ENCODE measurements at regions not wholly inside any gene's neighbourhood (a gene's known extent, or its start where the extent isn't known, plus 50 kb on each side); places are given as distances from the start of the nearest gene placed in this dataset.
"Not testable (repeated sequence)": the region's sequence is repeated elsewhere in the genome, so short reads cannot be mapped to it uniquely, and the experiment has no call there.

GRCh38 chr9:7336356-7337065 lies 463.1 kb downstream of the DMAC1 start:
- DNase-seq = peak; percentile 72

- DNase-seq = no peak
These were observed 465.9 kb downstream of the DMAC1 start for GRCh38 chr9:7333719-7334118.

- DNase-seq = no peak
These were observed 466.8 kb downstream of the DMAC1 start for GRCh38 chr9:7332780-7333179.

- peak; percentile 77 for DNase-seq
These were observed 471.1 kb downstream of the DMAC1 start for GRCh38 chr9:7328453-7328852.

GRCh38 chr9:7325995-7326394 lies 473.6 kb downstream of the DMAC1 start:
- DNase-seq = peak; percentile 73

- DNase-seq = no peak
These were observed 475.4 kb downstream of the DMAC1 start for GRCh38 chr9:7324152-7324598.

GRCh38 chr9:7320841-7321240 lies 478.7 kb downstream of the DMAC1 start:
- no peak for DNase-seq

- DNase-seq = peak; percentile 90
These were observed 479.4 kb downstream of the DMAC1 start for GRCh38 chr9:7320139-7320538.

GRCh38 chr9:7318920-7319319 lies 480.7 kb downstream of the DMAC1 start:
- DNase-seq = peak; percentile 9

GRCh38 chr9:7316967-7317366 lies 482.6 kb downstream of the DMAC1 start:
- DNase-seq = peak; percentile 64

GRCh38 chr9:7316166-7316795 lies 483.3 kb downstream of the DMAC1 start:
- DNase-seq = no peak

- peak; percentile 56 for DNase-seq
These were observed 483.8 kb downstream of the DMAC1 start for GRCh38 chr9:7315746-7316145.

GRCh38 chr9:7315116-7315515 lies 484.5 kb downstream of the DMAC1 start:
- no peak for DNase-seq

GRCh38 chr9:7313389-7313788 lies 486.2 kb downstream of the DMAC1 start:
- no peak for DNase-seq

- DNase-seq = not testable (repeated sequence)
These were observed 490.5 kb downstream of the DMAC1 start for GRCh38 chr9:7309051-7309450.

GRCh38 chr9:7305677-7306076 lies 493.9 kb downstream of the DMAC1 start:
- no peak for DNase-seq

GRCh38 chr9:7304627-7304995 lies 495.0 kb downstream of the DMAC1 start:
- DNase-seq = no peak

- DNase-seq = no peak
These were observed 495.5 kb downstream of the DMAC1 start for GRCh38 chr9:7303907-7304626.

GRCh38 chr9:7300484-7300883 lies 499.1 kb downstream of the DMAC1 start:
- peak; percentile 18 for DNase-seq

- no peak for DNase-seq
These were observed 501.5 kb downstream of the DMAC1 start for GRCh38 chr9:7298123-7298522.

GRCh38 chr9:7297521-7297920 lies 502.1 kb downstream of the DMAC1 start:
- no peak for DNase-seq

GRCh38 chr9:7293091-7293490 lies 506.5 kb downstream of the DMAC1 start:
- no peak for DNase-seq

- no peak for DNase-seq
These were observed 509.8 kb downstream of the DMAC1 start for GRCh38 chr9:7289773-7290172.

- peak; percentile 88 for DNase-seq
These were observed 511.6 kb downstream of the DMAC1 start for GRCh38 chr9:7287986-7288385.
